ENCODE measurements at regions not wholly inside any gene's neighbourhood (a gene's known extent, or its start where the extent isn't known, plus 50 kb on each side); places are given as distances from the start of the nearest gene placed in this dataset.

- TF ChIP-seq CTCF (IDR thresholded peaks at IDR 0.05; ENCODE audit: extremely low read depth, missing control alignments), result no peak
- no peak for DNase-seq (ENCODE audit: low spot score)
Measured at GRCh38 chr6:951399-952181, 258.7 kb upstream of the EXOC2 start.

GRCh38 chr6:947235-947934 lies 254.4 kb upstream of the EXOC2 start:
- no peak for TF ChIP-seq CTCF (IDR thresholded peaks at IDR 0.05; ENCODE audit: extremely low read depth, missing control alignments)
- no peak for DNase-seq (ENCODE audit: low spot score)

- no peak for TF ChIP-seq CTCF (IDR thresholded peaks at IDR 0.05; ENCODE audit: extremely low read depth, missing control alignments)
- DNase-seq (ENCODE audit: low spot score), result no peak
Measured at GRCh38 chr6:946546-946945, 253.6 kb upstream of the EXOC2 start.

- DNase-seq (ENCODE audit: low spot score), result no peak
- TF ChIP-seq CTCF (IDR thresholded peaks at IDR 0.05; ENCODE audit: extremely low read depth, missing control alignments), result no peak
Measured at GRCh38 chr6:939526-940252, 246.8 kb upstream of the EXOC2 start.

GRCh38 chr6:938916-939315 lies 246.0 kb upstream of the EXOC2 start:
- no peak for DNase-seq (ENCODE audit: low spot score)
- TF ChIP-seq CTCF (IDR thresholded peaks at IDR 0.05; ENCODE audit: extremely low read depth, missing control alignments), result no peak

GRCh38 chr6:938271-938905 lies 245.4 kb upstream of the EXOC2 start:
- no peak for DNase-seq (ENCODE audit: low spot score)
- no peak for TF ChIP-seq CTCF (IDR thresholded peaks at IDR 0.05; ENCODE audit: extremely low read depth, missing control alignments)

Measured in GM20000 (cell line).